ENCODE measurements at regions not wholly inside any gene's neighbourhood (a gene's known extent, or its start where the extent isn't known, plus 50 kb on each side); places are given as distances from the start of the nearest gene placed in this dataset.

GRCh38 chr6:113276601-113277000, 580.5 kb upstream of the MARCKS start:
- Histone ChIP-seq H3K4me3 (ENCODE audit: low read depth, low read length) (no peak overlapping the region), H3K27me3 (no peaks in the 10 kb centered on the region), H3K36me3 (no peaks in the 10 kb centered on the region), H3K4me1 (no peaks in the 10 kb centered on the region), H3K9me3 (no peaks in the 10 kb centered on the region)
- no peak for TF ChIP-seq CTCF (IDR thresholded peaks at IDR 0.05; ENCODE audit: low read depth, low read length)
- no peak for DNase-seq

- no peak for DNase-seq
- H3K4me3 ChIP-seq (ENCODE audit: low read depth, low read length) = no peak overlapping the region
- no peaks in the 10 kb centered on the region for H3K27me3 ChIP-seq
- no peak for TF ChIP-seq CTCF (IDR thresholded peaks at IDR 0.05; ENCODE audit: low read depth, low read length)
- no peaks in the 10 kb centered on the region for H3K9me3 ChIP-seq
- no peaks in the 10 kb centered on the region for H3K4me1 ChIP-seq
- H3K36me3 ChIP-seq = no peaks in the 10 kb centered on the region
Observed at GRCh38 chr6:113277111-113277510, 580.0 kb upstream of the MARCKS start.

- H3K4me3 ChIP-seq (ENCODE audit: low read depth, low read length) = no peak overlapping the region
- H3K27me3 ChIP-seq = no peaks in the 10 kb centered on the region
- no peak for DNase-seq
Observed at GRCh38 chr6:113281014-113281413, 576.1 kb upstream of the MARCKS start.

GRCh38 chr6:113281431-113281830, 575.7 kb upstream of the MARCKS start:
- H3K9me3 ChIP-seq = no peaks in the 10 kb centered on the region
- no peak for TF ChIP-seq CTCF (IDR thresholded peaks at IDR 0.05; ENCODE audit: low read depth, low read length)

More at GRCh38 chr6:113281014-113281413, 576.1 kb upstream of the MARCKS start:
- Histone ChIP-seq H3K9me3 (no peaks in the 10 kb centered on the region), H3K4me1 (no peaks in the 10 kb centered on the region), H3K36me3 (no peaks in the 10 kb centered on the region)
- no peak for TF ChIP-seq CTCF (IDR thresholded peaks at IDR 0.05; ENCODE audit: low read depth, low read length)

GRCh38 chr6:113287396-113287795, 569.7 kb upstream of the MARCKS start:
- no peak for TF ChIP-seq CTCF (IDR thresholded peaks at IDR 0.05; ENCODE audit: low read depth, low read length)
- no peak for DNase-seq
- no peaks in the 10 kb centered on the region for H3K36me3 ChIP-seq

More at GRCh38 chr6:113281431-113281830, 575.7 kb upstream of the MARCKS start:
- no peak for DNase-seq
- no peaks in the 10 kb centered on the region for H3K4me1 ChIP-seq
- H3K4me3 ChIP-seq (ENCODE audit: low read depth, low read length) = no peak overlapping the region
- no peaks in the 10 kb centered on the region for H3K36me3 ChIP-seq
- H3K27me3 ChIP-seq = no peaks in the 10 kb centered on the region

GRCh38 chr6:113288409-113288808, 568.7 kb upstream of the MARCKS start:
- H3K4me3 ChIP-seq (ENCODE audit: low read depth, low read length) = no peak overlapping the region
- no peak for TF ChIP-seq CTCF (IDR thresholded peaks at IDR 0.05; ENCODE audit: low read depth, low read length)
- H3K4me1 ChIP-seq = no peaks in the 10 kb centered on the region
- no peaks in the 10 kb centered on the region for H3K36me3 ChIP-seq
- H3K9me3 ChIP-seq = no peaks in the 10 kb centered on the region
- DNase-seq = no peak
- no peaks in the 10 kb centered on the region for H3K27me3 ChIP-seq

More at GRCh38 chr6:113287396-113287795, 569.7 kb upstream of the MARCKS start:
- Histone ChIP-seq H3K4me1 (no peaks in the 10 kb centered on the region), H3K9me3 (no peaks in the 10 kb centered on the region), H3K27me3 (no peaks in the 10 kb centered on the region), H3K4me3 (ENCODE audit: low read depth, low read length) (no peak overlapping the region)
